Right lobe of liver (tissue), 4 donors: ENCODE measurements at regions not wholly inside any gene's neighbourhood (a gene's known extent, or its start where the extent isn't known, plus 50 kb on each side); places are given as distances from the start of the nearest gene placed in this dataset.

Experiments
- CTCF ChIP-seq, 4 donors: fragments of 200-600 bp in 3 of 4; fragments of 450-650 bp in 1 of 4; IDR thresholded peaks; one replicate each; pipeline versions ENCODE4 v1.5.1 to v1.8.0; 2016 to 2022; ENCODE audit warnings: antibody characterized with exemption in 4 of 4, mild to moderate bottlenecking in 2 of 4
- POLR2A ChIP-seq: fragments of 450-650 bp; IDR thresholded peaks from one replicate; pipeline ENCODE4 v1.6.1; 2017; ENCODE audit warnings: antibody characterized with exemption, mild to moderate bottlenecking
- donor health status: DM: no; HTN: no; CAD: no.
- donor health status: DM: no; HTN: no; CAD: no.
- donor health status: DM: no; HTN: yes; CAD: no.

GRCh38 chr6:166697113-166697512 lies 70.1 kb upstream of the RPS6KA2 start:
- no peak for TF ChIP-seq CTCF (IDR thresholded peaks at IDR 0.05)
- no peak for TF ChIP-seq POLR2A
